ENCODE measurements at regions not wholly inside any gene's neighbourhood (a gene's known extent, or its start where the extent isn't known, plus 50 kb on each side); places are given as distances from the start of the nearest gene placed in this dataset.

DNA sequence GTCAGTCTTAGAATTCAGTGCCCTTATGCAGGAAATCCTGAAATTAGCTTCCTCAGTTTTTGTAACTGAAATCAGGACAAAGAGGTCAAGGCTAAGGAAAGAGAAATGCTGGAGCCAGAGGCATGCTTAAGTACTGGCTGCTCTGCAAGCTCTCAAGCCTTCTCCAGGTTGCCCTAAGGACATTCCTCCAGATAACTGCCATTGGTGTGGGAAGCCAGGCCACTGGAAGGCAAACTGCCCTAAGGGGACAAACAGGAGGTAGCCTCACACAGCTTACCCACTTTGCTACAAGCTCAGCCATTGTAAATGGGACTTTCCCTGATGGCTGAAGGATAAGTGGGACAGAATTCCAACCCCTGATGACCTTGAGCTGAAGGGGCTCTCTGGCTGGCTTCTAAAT is 606.9 kb upstream of the PCDH10 start:
- Histone ChIP-seq H3K27ac (ENCODE audit: low read depth in 2 of 2, low read length in 2 of 2) (no peak overlapping the region), H3K4me3 (ENCODE audit: low read length in 2 of 2) (no peak overlapping the region), H3K9ac (ENCODE audit: low read depth in 1 of 2, low read length in 2 of 2) (no peak overlapping the region), H3K27me3 (ENCODE audit: control insufficient read depth in 2 of 2, insufficient read depth in 2 of 2, low read length in 2 of 2) (no peaks in the 10 kb centered on the region), H3K4me1 (ENCODE audit: control insufficient read depth in 2 of 2, insufficient read depth in 2 of 2, low read length in 2 of 2) (no peaks in the 10 kb centered on the region), H3K9me3 (ENCODE audit: control insufficient read depth in 2 of 2, low read length in 2 of 2) (no peaks in the 10 kb centered on the region), H3K36me3 (ENCODE audit: control insufficient read depth in 2 of 2, insufficient read depth in 2 of 2, low read length in 2 of 2) (no peaks in the 10 kb centered on the region)

DNA sequence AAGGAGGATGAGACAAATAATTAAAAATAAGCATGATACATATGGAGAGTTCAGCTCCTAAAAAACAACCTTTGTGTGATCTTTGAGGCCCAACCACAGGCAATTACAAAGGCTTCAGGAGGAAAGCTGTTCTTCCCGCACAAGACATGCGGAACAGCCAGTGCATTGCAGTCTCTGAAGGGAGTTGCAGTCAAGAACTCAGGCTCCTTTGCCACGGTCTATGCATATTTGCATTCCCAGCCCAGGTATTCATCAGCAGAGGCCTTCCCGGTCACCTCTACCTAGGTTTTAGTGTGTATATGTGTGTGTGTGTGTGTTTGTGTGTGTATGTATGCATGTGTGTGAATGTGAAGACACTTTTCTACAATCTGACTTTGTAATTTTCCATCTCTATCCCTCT is 600.6 kb upstream of the PCDH10 start:
- no peaks in the 10 kb centered on the region for H3K4me1 ChIP-seq (ENCODE audit: control insufficient read depth in 2 of 2, insufficient read depth in 2 of 2, low read length in 2 of 2)
- H3K27me3 ChIP-seq (ENCODE audit: control insufficient read depth in 2 of 2, insufficient read depth in 2 of 2, low read length in 2 of 2) = no peaks in the 10 kb centered on the region
- H3K27ac ChIP-seq (ENCODE audit: low read depth in 2 of 2, low read length in 2 of 2) = no peak overlapping the region
- no peaks in the 10 kb centered on the region for H3K36me3 ChIP-seq (ENCODE audit: control insufficient read depth in 2 of 2, insufficient read depth in 2 of 2, low read length in 2 of 2)
- H3K9ac ChIP-seq (ENCODE audit: low read depth in 1 of 2, low read length in 2 of 2) = no peak overlapping the region
- H3K4me3 ChIP-seq (ENCODE audit: low read length in 2 of 2) = no peak overlapping the region
- H3K9me3 ChIP-seq (ENCODE audit: control insufficient read depth in 2 of 2, low read length in 2 of 2) = no peaks in the 10 kb centered on the region

DNA sequence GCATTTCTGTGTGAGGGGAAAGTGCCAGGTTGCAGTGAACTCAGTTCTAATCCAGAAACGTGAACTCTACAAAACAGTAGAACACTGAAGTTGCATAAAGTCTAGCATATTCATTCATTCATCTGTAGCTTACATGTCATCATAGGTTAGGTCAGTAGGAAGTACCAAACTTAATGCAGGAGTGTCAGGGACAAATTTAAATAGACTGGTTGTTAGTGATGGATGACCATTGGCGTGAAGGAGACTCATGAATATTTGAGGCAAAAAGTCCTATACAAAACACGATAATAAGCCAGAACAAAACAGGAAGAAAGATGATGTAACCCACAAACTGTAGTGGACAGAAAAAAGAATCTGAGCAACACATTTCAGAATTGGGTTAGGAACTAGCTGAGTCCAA is 592.8 kb upstream of the PCDH10 start:
- Histone ChIP-seq H3K9me3 (ENCODE audit: control insufficient read depth in 2 of 2, low read length in 2 of 2) (no peaks in the 10 kb centered on the region), H3K27ac (ENCODE audit: low read depth in 2 of 2, low read length in 2 of 2) (no peak overlapping the region), H3K4me3 (ENCODE audit: low read length in 2 of 2) (no peak overlapping the region), H3K36me3 (ENCODE audit: control insufficient read depth in 2 of 2, insufficient read depth in 2 of 2, low read length in 2 of 2) (no peaks in the 10 kb centered on the region), H3K4me1 (ENCODE audit: control insufficient read depth in 2 of 2, insufficient read depth in 2 of 2, low read length in 2 of 2) (no peaks in the 10 kb centered on the region), H3K27me3 (ENCODE audit: control insufficient read depth in 2 of 2, insufficient read depth in 2 of 2, low read length in 2 of 2) (no peaks in the 10 kb centered on the region), H3K9ac (ENCODE audit: low read depth in 1 of 2, low read length in 2 of 2) (no peak overlapping the region)

DNA sequence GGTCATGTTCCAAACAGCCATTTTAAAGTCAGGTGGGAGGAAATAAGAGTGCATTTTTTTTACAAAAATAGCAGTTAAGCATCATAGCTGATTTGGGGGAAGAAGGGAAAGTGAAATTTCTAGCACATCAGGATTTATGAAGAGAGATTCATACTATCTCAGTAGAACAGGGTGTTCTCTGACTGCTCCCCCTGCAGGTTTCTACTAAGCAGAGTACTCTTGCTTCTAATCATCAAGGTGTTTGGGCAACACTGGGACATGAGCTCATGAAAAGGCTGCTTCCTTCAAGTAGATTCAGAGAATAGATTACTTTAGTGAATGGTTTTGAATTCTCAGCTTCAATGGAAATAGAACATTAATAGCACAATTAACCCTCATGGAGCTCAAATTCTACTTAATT is 591.4 kb upstream of the PCDH10 start:
- Histone ChIP-seq H3K9me3 (ENCODE audit: control insufficient read depth in 2 of 2, low read length in 2 of 2) (no peaks in the 10 kb centered on the region), H3K27me3 (ENCODE audit: control insufficient read depth in 2 of 2, insufficient read depth in 2 of 2, low read length in 2 of 2) (no peaks in the 10 kb centered on the region), H3K4me3 (ENCODE audit: low read length in 2 of 2) (no peak overlapping the region), H3K36me3 (ENCODE audit: control insufficient read depth in 2 of 2, insufficient read depth in 2 of 2, low read length in 2 of 2) (no peaks in the 10 kb centered on the region), H3K9ac (ENCODE audit: low read depth in 1 of 2, low read length in 2 of 2) (no peak overlapping the region), H3K4me1 (ENCODE audit: control insufficient read depth in 2 of 2, insufficient read depth in 2 of 2, low read length in 2 of 2) (no peaks in the 10 kb centered on the region), H3K27ac (ENCODE audit: low read depth in 2 of 2, low read length in 2 of 2) (no peak overlapping the region)

DNA sequence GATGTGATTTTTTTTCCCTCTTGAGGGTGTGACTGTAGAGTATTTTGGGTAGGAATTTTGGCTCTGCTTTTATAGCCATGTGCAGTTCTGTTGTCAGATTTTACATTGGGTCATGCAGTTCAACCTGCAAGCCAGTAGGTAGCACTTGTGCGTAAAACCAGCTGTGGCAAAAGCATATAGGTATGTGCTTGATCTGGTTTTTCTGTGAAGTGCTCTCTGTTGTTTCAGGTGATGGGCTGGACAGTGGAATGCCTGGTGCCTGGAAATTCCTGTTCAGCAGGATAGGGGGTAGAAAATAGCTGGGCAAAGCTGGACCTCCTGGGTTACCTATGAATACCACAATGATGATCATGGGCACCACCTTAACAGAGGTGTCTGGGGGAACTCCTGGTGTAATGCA is 584.2 kb upstream of the PCDH10 start:
- no peaks in the 10 kb centered on the region for H3K4me1 ChIP-seq (ENCODE audit: control insufficient read depth in 2 of 2, insufficient read depth in 2 of 2, low read length in 2 of 2)

DNA sequence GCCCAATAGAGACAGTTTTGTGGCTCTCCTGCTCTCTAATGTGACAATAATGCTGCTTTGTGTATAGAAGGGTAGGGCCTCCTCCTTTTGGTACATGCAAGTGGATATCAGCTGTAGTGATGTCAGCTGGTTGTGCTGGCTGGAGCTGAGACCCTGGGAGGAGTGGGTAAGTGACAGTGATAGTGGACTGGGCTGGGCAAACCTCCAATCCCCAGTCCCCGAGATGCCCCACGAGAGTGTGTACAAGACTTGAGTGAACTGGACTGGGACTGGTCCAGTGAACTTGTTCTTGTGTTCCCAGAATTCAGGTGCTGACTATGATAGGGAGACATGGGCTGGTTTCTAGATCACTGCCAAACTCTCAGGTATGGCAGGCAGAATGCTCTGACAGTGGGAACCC is 583.6 kb upstream of the PCDH10 start:
- Histone ChIP-seq H3K9me3 (ENCODE audit: control insufficient read depth in 2 of 2, low read length in 2 of 2) (peaks cover 0 to 3% of the 10 kb centered on the region in 2 donors), H3K4me3 (ENCODE audit: low read length in 2 of 2) (no peak overlapping the region), H3K9ac (ENCODE audit: low read depth in 1 of 2, low read length in 2 of 2) (no peak overlapping the region), H3K4me1 (ENCODE audit: control insufficient read depth in 2 of 2, insufficient read depth in 2 of 2, low read length in 2 of 2) (no peaks in the 10 kb centered on the region), H3K27me3 (ENCODE audit: control insufficient read depth in 2 of 2, insufficient read depth in 2 of 2, low read length in 2 of 2) (no peaks in the 10 kb centered on the region), H3K36me3 (ENCODE audit: control insufficient read depth in 2 of 2, insufficient read depth in 2 of 2, low read length in 2 of 2) (no peaks in the 10 kb centered on the region), H3K27ac (ENCODE audit: low read depth in 2 of 2, low read length in 2 of 2) (no peak overlapping the region)

More for the DNA sequence above, 584.2 kb upstream of the PCDH10 start:
- Histone ChIP-seq H3K27me3 (ENCODE audit: control insufficient read depth in 2 of 2, insufficient read depth in 2 of 2, low read length in 2 of 2) (no peaks in the 10 kb centered on the region), H3K27ac (ENCODE audit: low read depth in 2 of 2, low read length in 2 of 2) (no peak overlapping the region), H3K4me3 (ENCODE audit: low read length in 2 of 2) (no peak overlapping the region), H3K9me3 (ENCODE audit: control insufficient read depth in 2 of 2, low read length in 2 of 2) (peaks cover 0 to 3% of the 10 kb centered on the region in 2 donors), H3K9ac (ENCODE audit: low read depth in 1 of 2, low read length in 2 of 2) (no peak overlapping the region), H3K36me3 (ENCODE audit: control insufficient read depth in 2 of 2, insufficient read depth in 2 of 2, low read length in 2 of 2) (no peaks in the 10 kb centered on the region)

DNA sequence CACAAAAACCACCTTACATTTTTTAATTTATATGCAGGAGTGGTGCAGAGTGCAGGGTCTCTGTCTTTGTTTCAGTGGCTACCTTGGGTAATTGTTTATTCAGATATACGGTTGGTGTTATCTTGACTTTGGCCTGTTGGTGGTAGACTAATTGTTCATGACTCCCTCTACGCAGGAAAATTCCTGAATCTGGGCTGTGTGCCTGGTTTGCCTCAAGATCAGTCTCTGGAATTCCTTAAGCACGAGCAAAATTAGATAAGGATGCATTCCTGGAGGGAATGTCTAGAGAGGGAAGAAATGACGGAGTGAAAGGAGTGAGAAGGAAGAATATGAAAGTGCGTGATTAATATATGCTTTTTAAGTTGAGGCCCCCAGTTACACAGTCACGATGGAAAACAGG is 576.9 kb upstream of the PCDH10 start:
- Histone ChIP-seq H3K4me1 (ENCODE audit: control insufficient read depth in 2 of 2, insufficient read depth in 2 of 2, low read length in 2 of 2) (no peaks in the 10 kb centered on the region), H3K9ac (ENCODE audit: low read depth in 1 of 2, low read length in 2 of 2) (no peak overlapping the region), H3K9me3 (ENCODE audit: control insufficient read depth in 2 of 2, low read length in 2 of 2) (no peaks in the 10 kb centered on the region), H3K27me3 (ENCODE audit: control insufficient read depth in 2 of 2, insufficient read depth in 2 of 2, low read length in 2 of 2) (no peaks in the 10 kb centered on the region), H3K36me3 (ENCODE audit: control insufficient read depth in 2 of 2, insufficient read depth in 2 of 2, low read length in 2 of 2) (no peaks in the 10 kb centered on the region), H3K4me3 (ENCODE audit: low read length in 2 of 2) (no peak overlapping the region), H3K27ac (ENCODE audit: low read depth in 2 of 2, low read length in 2 of 2) (no peak overlapping the region)

DNA sequence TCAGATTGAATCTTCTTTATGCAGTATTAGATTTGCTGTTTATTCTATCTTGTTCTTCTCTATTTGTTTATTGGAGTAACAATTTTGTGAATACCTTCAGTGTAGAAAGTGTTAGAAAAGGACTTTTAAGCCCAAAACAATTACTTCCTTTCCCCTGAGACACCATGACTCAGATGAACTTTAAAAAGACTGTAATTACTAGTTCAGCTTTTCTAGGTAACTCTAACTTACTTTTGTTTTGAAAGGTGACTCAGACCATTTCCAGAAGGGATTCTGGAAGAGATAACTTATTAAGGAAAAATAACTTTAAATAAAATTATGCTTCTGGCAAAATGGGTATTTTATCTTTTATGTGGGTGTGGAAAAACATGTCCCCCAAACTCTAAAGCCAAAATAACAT is 561.5 kb upstream of the PCDH10 start:
- Histone ChIP-seq H3K9ac (ENCODE audit: low read depth in 1 of 2, low read length in 2 of 2) (no peak overlapping the region), H3K27ac (ENCODE audit: low read depth in 2 of 2, low read length in 2 of 2) (no peak overlapping the region), H3K4me1 (ENCODE audit: control insufficient read depth in 2 of 2, insufficient read depth in 2 of 2, low read length in 2 of 2) (no peaks in the 10 kb centered on the region), H3K4me3 (ENCODE audit: low read length in 2 of 2) (no peak overlapping the region), H3K9me3 (ENCODE audit: control insufficient read depth in 2 of 2, low read length in 2 of 2) (no peaks in the 10 kb centered on the region), H3K27me3 (ENCODE audit: control insufficient read depth in 2 of 2, insufficient read depth in 2 of 2, low read length in 2 of 2) (no peaks in the 10 kb centered on the region), H3K36me3 (ENCODE audit: control insufficient read depth in 2 of 2, insufficient read depth in 2 of 2, low read length in 2 of 2) (no peaks in the 10 kb centered on the region)

DNA sequence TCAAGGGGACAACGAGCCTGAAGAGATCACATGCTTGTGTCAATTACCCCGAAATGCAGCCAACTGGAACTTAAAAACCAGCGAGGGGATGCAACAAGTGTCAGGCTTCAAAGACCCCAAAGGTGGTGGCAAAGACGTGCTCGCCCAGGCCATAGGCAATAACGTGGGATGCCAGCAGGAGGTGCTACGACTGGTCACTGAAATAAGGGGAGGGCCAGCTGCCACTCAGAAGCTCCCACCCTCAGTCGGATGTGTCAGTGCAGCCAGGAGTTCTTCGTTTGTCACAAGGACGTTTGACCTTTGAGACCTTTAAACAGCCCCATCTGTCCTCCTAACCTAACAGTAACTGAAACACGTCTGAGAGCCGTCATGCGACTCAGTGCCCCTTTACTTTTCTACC is 556.8 kb upstream of the PCDH10 start:
- H3K9me3 ChIP-seq (ENCODE audit: control insufficient read depth in 2 of 2, low read length in 2 of 2) = no peaks in the 10 kb centered on the region
- H3K27ac ChIP-seq (ENCODE audit: low read depth in 2 of 2, low read length in 2 of 2) = no peak overlapping the region
- no peaks in the 10 kb centered on the region for H3K4me1 ChIP-seq (ENCODE audit: control insufficient read depth in 2 of 2, insufficient read depth in 2 of 2, low read length in 2 of 2)
- no peaks in the 10 kb centered on the region for H3K36me3 ChIP-seq (ENCODE audit: control insufficient read depth in 2 of 2, insufficient read depth in 2 of 2, low read length in 2 of 2)
- H3K27me3 ChIP-seq (ENCODE audit: control insufficient read depth in 2 of 2, insufficient read depth in 2 of 2, low read length in 2 of 2) = no peaks in the 10 kb centered on the region
- no peak overlapping the region for H3K9ac ChIP-seq (ENCODE audit: low read depth in 1 of 2, low read length in 2 of 2)
- H3K4me3 ChIP-seq (ENCODE audit: low read length in 2 of 2) = no peak overlapping the region

DNA sequence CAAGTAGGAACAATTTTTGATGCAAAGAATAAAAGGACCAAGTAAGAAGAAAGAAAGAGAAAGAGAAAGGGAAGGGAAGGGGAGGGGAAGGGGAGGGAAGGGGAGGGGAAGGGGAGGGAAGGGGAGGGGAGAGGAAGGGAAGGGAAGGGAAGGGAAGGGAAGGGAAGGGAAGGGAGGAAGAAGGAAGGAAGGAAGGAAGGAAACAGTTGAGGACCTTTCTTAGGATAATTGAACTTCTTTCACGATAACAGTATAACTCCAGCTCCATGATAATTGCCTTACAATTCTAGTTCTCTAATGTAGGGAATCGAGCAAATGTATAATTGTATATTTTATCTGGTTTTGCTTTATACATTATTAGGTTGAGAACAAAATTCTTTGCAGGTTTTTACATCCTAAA is 556.2 kb upstream of the PCDH10 start:
- Histone ChIP-seq H3K27ac (ENCODE audit: low read depth in 2 of 2, low read length in 2 of 2) (no peak overlapping the region), H3K9ac (ENCODE audit: low read depth in 1 of 2, low read length in 2 of 2) (no peak overlapping the region), H3K4me1 (ENCODE audit: control insufficient read depth in 2 of 2, insufficient read depth in 2 of 2, low read length in 2 of 2) (no peaks in the 10 kb centered on the region), H3K27me3 (ENCODE audit: control insufficient read depth in 2 of 2, insufficient read depth in 2 of 2, low read length in 2 of 2) (no peaks in the 10 kb centered on the region), H3K9me3 (ENCODE audit: control insufficient read depth in 2 of 2, low read length in 2 of 2) (no peaks in the 10 kb centered on the region), H3K36me3 (ENCODE audit: control insufficient read depth in 2 of 2, insufficient read depth in 2 of 2, low read length in 2 of 2) (no peaks in the 10 kb centered on the region), H3K4me3 (ENCODE audit: low read length in 2 of 2) (no peak overlapping the region)

DNA sequence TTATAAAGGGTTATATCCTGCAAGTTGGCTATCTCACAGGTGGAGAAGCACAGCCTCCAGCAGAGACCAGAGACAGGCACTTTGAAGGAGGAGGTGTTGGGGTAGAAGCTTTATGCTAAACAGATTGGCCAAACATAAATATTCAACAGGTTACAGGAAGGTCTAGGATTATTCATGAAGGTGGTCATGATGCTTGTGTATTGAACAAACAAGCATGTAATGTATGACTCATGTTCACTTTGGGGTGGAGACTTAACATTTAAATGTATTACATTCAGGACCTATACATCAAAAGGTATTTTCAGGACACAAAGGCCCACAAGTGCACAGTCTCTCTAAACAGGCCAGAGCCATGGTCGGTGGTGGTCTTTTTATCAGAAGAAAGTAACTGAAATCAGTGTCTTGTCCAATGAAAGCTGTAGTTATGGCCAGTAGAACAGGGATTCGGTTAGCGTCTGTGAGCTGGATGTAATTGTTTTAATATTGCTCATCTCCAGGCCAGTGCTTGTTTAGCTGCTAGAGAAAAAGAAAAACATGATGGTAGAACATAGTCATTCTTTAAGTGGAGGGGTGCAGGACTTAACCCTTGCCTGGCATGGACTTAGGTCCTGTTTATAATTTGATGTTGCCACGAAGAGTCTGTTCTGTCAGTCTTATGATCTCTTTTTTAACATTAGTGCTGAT is 555.2 kb upstream of the PCDH10 start:
- H3K4me1 ChIP-seq (ENCODE audit: control insufficient read depth in 2 of 2, insufficient read depth in 2 of 2, low read length in 2 of 2) = no peaks in the 10 kb centered on the region
- no peaks in the 10 kb centered on the region for H3K9me3 ChIP-seq (ENCODE audit: control insufficient read depth in 2 of 2, low read length in 2 of 2)

More for the DNA sequence above, 555.2 kb upstream of the PCDH10 start:
- Histone ChIP-seq H3K9ac (ENCODE audit: low read depth in 1 of 2, low read length in 2 of 2) (no peak overlapping the region), H3K27ac (ENCODE audit: low read depth in 2 of 2, low read length in 2 of 2) (no peak overlapping the region), H3K4me3 (ENCODE audit: low read length in 2 of 2) (no peak overlapping the region), H3K36me3 (ENCODE audit: control insufficient read depth in 2 of 2, insufficient read depth in 2 of 2, low read length in 2 of 2) (no peaks in the 10 kb centered on the region), H3K27me3 (ENCODE audit: control insufficient read depth in 2 of 2, insufficient read depth in 2 of 2, low read length in 2 of 2) (no peaks in the 10 kb centered on the region)
